Fibroblast of the conjunctiva (primary cell): ENCODE measurements at regions not wholly inside any gene's neighbourhood (a gene's known extent, or its start where the extent isn't known, plus 50 kb on each side); places are given as distances from the start of the nearest gene placed in this dataset.
A peak's percentile ranks its signal among the peaks of the same experiment; 100 is the strongest.

Experiments
- DNase-seq: peaks from one replicate; pipeline ENCODE4 v3.0.0-alpha.2; 2010; ENCODE audit warnings: low read depth

DNA sequence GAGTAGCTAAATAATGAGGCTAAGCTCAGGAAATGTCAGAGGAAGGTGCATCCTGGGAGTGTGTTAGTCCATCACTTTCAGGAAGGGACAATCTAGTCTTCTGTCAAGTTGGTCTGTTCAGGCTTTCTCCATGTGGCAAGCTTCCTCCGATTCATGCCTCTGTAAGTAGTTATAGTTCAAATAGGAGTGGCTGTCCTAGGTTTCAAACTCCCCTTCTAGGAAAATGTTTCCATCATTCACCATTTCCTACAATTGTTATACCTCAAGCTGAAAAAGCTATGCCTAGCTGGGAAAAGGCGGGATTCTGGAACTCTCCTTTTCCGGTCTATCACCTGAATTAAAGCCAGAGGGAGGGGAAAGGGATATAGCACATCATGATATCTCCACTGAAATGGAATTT lies 287.7 kb upstream of the ZSWIM2 start:
- DNase-seq, result no peak

DNA sequence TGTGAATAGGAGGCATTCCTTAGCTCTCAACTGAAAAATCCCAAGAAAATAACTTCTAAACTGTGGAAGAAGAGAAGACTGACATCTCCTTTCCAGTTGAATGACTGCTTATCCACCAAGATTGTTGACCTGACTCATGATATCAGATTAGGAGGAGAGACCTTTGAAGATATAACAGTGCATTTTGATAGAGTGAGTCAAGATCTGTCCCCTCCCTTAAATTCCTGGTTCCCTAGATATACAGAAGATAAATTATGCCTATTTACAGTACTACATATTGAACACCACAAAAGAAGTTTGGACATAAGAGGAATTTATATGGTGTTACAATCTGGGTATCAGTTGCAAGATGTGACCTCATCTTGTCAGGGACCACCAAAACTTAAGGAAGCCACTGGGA lies 285.3 kb upstream of the ZSWIM2 start:
- DNase-seq, result no peak

GRCh38 chr2:187129868-187130267 lies 280.9 kb upstream of the ZSWIM2 start:
- DNase-seq, result no peak

- DNase-seq, result no peak
Observed at GRCh38 chr2:187129306-187129705, 280.3 kb upstream of the ZSWIM2 start.

DNA sequence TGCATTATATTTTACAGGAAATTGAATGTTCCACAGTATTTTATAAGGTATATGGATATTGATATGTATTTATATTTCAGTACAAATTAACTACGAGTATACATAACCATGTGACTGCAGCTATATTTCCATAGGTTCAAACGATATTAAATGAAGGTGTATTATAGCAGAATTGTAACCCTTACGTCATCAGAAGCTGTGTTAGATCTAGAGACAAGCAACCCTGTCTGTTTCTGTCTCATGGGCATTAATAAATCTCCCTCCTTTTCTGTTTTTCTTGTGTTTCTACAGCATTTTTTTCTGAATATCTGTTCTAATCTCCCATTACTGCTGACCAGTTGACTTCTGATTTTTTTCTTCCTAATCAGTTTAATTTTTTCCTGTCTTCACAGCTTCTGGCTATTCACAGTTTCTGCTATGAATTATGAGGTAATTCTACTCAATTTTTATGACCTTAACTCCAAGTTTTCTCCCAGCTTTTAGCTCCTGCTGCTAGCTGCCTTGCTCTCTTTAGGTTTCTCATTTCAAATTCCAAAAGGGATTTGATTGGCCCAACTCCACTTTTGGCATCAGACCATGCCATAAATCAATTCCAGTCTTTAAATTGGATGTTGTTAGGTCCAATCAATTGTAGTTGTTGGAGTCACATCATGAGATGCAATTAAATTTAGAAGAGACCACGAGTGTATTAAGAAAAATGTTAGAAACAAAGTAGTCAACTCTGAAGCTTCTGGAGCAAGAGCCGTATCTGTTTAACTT lies 277.5 kb upstream of the ZSWIM2 start:
- no peak for DNase-seq

DNA sequence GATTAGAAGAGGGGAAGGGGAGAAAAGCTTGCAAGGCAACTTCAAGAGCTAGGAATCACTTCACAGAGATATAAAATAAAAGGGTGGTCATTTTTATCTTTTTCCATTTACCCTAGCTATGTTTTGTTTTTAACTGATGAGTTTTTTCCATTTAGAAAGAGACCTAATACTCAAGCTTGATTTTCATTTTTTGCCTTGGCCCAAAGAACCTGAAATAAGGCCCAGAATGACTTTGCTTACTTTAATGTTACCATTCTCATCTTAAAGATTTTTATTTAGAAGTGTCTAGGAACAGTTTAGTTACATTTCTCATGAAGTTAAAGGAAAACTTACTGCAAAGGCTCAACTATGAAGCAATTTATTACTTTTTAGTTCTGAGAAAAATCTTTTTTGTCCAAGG lies 276.3 kb upstream of the ZSWIM2 start:
- DNase-seq, result no peak

- no peak for DNase-seq
Observed at GRCh38 chr2:187124529-187124928, 275.6 kb upstream of the ZSWIM2 start.

DNA sequence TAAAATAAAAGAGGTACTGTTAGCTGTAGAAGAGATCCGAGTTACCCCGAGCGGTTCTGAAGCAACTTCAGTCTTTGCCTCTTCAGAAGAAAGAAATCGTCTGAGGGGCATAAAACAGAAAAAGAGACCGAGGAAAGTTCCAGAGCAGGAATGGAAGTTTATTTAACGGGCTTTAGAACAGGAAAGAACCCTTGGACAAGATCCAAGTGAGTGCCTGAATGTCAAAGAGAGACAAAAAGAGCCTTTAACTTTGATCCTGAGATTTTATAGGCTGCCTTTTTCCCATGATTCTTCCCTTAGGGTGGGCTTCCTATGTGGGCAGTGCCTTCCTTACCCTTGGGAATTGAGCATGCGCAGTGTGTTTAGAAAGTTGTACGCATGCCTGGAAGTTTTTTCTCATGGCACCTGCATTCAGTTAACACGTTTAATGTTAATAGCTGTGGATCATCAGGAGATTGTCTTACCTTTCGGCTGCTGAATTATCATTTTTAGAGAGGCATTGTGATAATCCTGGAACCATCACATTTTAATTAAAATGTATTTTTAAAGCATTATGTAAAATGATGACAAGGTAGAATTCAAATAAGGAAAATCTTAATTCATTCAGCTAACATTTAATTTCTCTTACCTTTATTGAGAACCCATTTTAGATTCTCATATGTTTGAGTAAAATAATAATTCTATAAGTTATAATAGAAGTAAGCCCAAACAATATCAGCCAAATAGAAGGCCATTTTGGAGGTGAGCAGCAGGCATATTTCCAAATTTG lies 269.5 kb upstream of the ZSWIM2 start:
- no peak for DNase-seq

DNA sequence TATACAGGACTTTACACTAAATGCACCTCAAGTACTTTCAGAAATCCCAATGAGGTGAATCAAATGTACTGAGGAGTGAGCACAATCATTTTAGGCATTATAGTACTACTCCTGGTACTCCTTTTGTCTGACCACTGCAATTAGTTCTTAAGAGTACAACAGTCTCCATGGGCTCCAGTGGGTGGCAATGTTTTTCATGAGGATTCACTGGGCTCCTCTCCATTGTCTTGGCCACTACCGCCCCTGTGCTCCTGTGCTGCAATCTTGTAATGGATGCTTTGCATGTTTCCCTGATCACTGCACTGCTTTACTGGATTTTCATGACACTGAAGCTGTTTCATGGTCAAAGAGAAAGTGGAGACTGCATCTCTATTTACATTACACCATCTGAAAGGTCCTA lies 268.5 kb upstream of the ZSWIM2 start:
- DNase-seq, result peak; percentile 9

DNA sequence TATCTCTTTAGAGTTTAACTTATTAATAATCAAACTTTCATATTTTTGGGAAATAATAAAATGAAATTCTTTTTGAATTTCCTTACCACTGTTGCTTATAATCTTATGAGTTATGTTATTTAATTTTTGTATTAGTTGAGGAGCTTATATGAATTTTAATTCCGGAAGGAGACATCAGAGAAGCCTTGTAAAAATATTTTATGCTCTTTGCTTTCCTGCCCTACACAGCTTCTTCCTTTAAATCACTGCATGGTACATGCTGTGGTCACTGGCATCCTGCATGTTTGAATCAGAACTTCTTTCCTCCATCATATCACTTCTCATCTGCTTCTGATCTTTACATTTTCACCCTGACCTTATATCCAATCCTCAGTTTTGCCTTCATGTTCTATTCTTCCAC lies 266.7 kb upstream of the ZSWIM2 start:
- DNase-seq, result no peak

DNA sequence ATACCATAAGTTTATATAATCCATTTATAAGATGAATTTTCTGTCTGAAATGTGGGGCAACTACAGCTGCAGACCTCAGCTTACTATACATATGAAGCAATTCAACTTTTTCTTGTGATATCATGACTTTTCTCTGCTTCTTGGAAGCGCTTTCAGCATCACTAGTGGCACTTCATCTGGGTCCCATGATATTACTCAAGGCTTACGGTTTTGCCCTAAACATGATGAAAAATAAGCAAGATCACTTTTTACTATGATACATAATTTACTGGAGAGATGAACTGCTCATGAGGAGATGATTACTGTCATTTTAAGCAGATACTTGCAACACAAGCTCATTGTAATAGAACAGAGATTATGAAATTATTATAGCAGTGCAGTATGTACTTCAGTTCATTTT lies 258.0 kb upstream of the ZSWIM2 start:
- DNase-seq, result no peak

DNA sequence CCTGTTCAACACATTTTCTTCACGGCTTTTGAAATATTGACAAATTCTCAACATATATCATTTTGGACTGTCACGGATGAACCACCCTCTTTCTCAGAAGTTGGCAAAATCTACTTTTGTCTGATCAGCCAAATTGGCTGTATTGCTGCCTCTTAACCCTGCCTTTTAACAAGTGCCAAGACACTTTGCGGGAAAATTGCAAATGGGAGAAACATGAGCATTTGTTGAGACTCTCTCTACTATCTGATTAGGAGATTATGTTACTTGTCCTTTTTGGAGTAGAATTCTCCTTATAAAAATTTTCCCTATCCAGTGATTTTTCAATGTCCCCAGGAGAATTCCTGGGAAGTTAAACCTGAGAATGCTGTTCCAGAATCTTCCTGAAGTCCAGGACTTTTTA lies 256.2 kb upstream of the ZSWIM2 start:
- no peak for DNase-seq

DNA sequence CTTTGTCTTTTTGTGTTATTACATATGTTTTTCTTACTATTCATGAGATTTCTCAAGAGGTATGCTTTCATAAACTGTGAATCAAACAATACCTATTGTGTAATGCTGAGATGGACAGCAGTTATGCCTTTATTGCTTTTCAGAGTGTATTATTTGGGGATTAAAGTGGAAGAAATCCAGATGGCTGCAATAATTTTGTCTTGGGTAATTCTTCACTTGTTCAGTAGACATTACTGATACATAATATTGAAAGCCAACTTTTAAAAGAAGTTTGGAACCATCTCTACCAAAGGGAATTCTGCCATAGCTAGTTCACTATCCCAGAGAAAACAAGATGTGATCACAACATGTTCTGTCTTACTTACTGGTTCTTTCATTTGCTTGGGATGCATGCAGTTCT lies 253.4 kb upstream of the ZSWIM2 start:
- no peak for DNase-seq

GRCh38 chr2:187098154-187098553 lies 249.2 kb upstream of the ZSWIM2 start:
- no peak for DNase-seq

DNA sequence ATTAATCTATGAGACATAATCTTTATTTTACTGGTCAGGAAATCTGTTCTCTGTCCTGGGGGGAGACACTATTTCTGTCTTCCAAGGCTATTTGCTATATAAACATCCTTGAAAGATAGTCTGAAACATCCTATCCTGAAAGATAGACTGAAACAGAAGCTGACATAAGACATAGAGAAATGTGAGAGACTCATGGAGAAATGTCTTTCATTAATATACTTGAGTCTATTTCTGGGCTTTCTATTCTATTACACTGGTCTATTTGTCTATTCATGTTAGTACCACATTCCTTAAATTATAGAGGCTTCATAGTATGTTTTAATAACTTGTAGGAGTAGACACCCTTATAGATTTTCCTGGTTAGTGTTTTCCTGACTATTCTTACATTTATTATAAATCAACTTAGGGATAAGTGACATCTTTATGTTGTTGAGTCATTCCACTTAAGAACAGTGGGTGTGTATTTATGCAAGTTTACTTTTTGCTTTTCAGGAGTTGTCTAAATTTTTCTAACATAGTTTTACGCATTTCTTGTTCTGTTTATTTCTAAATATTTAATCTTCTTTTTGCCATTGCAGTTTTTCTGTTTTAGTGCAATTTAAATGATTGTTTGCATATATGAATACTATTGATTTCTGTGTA lies 244.9 kb upstream of the ZSWIM2 start:
- no peak for DNase-seq

DNA sequence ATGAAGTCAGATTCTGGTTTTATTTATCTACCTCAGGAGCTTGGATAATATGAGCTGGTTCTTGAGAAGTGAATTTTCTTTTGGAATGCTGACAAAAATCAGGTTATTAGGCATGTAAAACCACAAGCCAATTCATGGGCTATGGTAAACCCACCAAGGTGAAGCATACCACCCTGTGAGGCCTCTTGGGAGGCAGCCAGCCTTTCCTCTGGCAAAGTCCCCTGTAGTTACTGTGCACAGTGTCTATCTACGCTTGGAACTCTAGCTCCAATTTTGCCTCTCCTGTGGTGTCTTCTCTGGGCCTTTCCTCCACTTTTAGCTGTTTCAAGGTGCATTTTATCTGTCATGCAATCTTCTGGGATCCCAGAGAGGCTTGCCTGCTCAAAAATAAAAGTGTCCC lies 242.7 kb upstream of the ZSWIM2 start:
- no peak for DNase-seq

GRCh38 chr2:187084524-187084923 lies 235.6 kb upstream of the ZSWIM2 start:
- no peak for DNase-seq

DNA sequence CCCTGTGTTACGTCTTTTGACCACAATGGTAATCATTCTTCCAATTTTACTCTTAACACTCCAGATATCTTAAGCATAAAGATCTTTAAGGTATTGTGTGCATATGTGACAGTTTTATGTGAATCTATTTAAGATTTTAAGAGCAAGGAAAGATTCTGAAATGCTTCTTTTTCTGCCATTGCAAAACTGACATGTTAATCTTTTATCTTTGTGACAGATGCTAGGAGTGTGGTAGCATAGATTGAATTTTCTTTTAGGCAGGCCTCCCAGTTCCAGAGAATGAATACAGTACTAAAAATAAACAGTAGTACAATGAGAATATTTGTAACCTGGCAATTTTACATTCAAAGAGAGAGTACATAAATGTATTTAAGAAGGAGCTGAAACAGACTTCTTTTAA lies 232.5 kb upstream of the ZSWIM2 start:
- no peak for DNase-seq

GRCh38 chr2:187079901-187080300 lies 230.9 kb upstream of the ZSWIM2 start:
- no peak for DNase-seq

DNA sequence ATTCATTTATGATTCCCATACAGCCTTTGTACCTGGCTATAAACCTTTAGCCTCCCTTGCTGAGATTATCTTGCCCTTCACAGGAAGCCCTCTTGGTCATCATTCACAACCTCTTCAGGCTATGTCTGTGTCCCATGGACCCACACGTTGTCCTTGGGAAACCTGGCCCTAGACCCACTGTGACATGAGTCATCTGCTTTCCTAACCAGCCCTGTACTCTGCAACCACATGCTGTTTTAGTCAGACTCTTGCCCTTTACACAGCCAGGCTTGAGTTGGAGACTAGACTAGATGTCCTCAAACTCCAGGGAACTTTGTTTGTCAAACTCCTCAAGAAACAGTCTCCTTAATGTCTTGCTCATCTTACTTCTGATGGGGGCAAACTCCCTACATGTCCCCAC lies 229.3 kb upstream of the ZSWIM2 start:
- no peak for DNase-seq

- no peak for DNase-seq
Observed at GRCh38 chr2:187075671-187076070, 226.7 kb upstream of the ZSWIM2 start.

DNA sequence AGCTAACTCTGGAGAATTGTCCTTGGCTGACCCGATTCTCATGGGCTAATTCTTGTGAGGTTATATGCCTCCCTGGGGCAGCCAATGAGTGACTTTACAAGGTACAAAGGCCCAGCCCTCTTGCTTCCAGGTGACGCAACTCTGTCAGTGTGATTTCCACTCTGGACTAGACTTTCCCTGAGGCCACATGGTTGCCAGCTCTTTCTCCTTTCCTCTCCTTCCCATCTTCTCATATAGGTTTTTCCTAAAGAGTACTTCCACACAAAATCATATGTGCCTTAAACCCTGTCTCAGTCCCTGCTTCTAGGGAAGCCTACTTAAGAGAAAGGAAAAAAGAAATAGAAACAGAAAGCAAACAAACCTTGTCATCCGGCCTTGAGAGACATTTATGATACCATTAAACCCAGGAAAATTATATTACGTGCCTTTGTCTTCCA lies 226.2 kb upstream of the ZSWIM2 start:
- no peak for DNase-seq

GRCh38 chr2:187058198-187058597 lies 209.2 kb upstream of the ZSWIM2 start:
- DNase-seq, result no peak
